Activated CD4-positive, alpha-beta T cell treated with anti-CD3 and anti-CD28 coated beads, Interleukin-2, amount 50 U/mL, for 48 hours (primary cell): ENCODE measurements at regions not wholly inside any gene's neighbourhood (a gene's known extent, or its start where the extent isn't known, plus 50 kb on each side); places are given as distances from the start of the nearest gene placed in this dataset.
"Not testable (repeated sequence)": the region's sequence is repeated elsewhere in the genome, so short reads cannot be mapped to it uniquely, and the experiment has no call there.

Source experiments
- DNase-seq, 2 experiments: peaks; one replicate each; pipeline ENCODE4 v3.0.0-alpha.2; 2020

- no peak for DNase-seq
Observed at GRCh38 chr22:48513446-48513845, 1314.2 kb downstream of the BRD1 start.

- no peak for DNase-seq
Observed at GRCh38 chr22:48511781-48512327, 1315.8 kb downstream of the BRD1 start.

- DNase-seq, result no peak
Observed at GRCh38 chr22:48511211-48511610, 1316.5 kb downstream of the BRD1 start.

GRCh38 chr22:48510599-48510998 is 1317.1 kb downstream of the BRD1 start:
- DNase-seq, result no peak

GRCh38 chr22:48507595-48508350 is 1319.9 kb downstream of the BRD1 start:
- DNase-seq, result no peak

GRCh38 chr22:48507171-48507570 is 1320.5 kb downstream of the BRD1 start:
- DNase-seq, result no peak

- no peak for DNase-seq
Observed at GRCh38 chr22:48506506-48507145, 1321.0 kb downstream of the BRD1 start.

- no peak for DNase-seq
Observed at GRCh38 chr22:48505891-48506290, 1321.8 kb downstream of the BRD1 start.

GRCh38 chr22:48504519-48505140 is 1323.0 kb downstream of the BRD1 start:
- no peak for DNase-seq

GRCh38 chr22:48503876-48504275 is 1323.8 kb downstream of the BRD1 start:
- no peak for DNase-seq

- no peak for DNase-seq
Observed at GRCh38 chr22:48503035-48503625, 1324.5 kb downstream of the BRD1 start.

GRCh38 chr22:48501231-48501750 is 1326.4 kb downstream of the BRD1 start:
- DNase-seq, result no peak

- DNase-seq, result no peak
Observed at GRCh38 chr22:48500471-48501230, 1327.0 kb downstream of the BRD1 start.

GRCh38 chr22:48499456-48500425 is 1327.9 kb downstream of the BRD1 start:
- no peak for DNase-seq

- no peak for DNase-seq
Observed at GRCh38 chr22:48498526-48499331, 1328.9 kb downstream of the BRD1 start.

- DNase-seq, result not testable (repeated sequence)
Observed at GRCh38 chr22:48497743-48498520, 1329.7 kb downstream of the BRD1 start.

GRCh38 chr22:48496987-48497650 is 1330.6 kb downstream of the BRD1 start:
- DNase-seq, result no peak

- DNase-seq, result no peak
Observed at GRCh38 chr22:48496226-48496845, 1331.3 kb downstream of the BRD1 start.
